SK-N-SH treated with all-trans-retinoic acid at 6 μM for 48 hours (cell line): ENCODE measurements at regions not wholly inside any gene's neighbourhood (a gene's known extent, or its start where the extent isn't known, plus 50 kb on each side); places are given as distances from the start of the nearest gene placed in this dataset.

Experiments used
- ARNTL ChIP-seq: fragments of 450-650 bp; formaldehyde crosslinking; IDR thresholded peaks from 2 replicates; pipeline ENCODE4 v1.5.0; 2020; ENCODE audit warnings: low read depth, mild to moderate bottlenecking, moderate library complexity, borderline replicate concordance
- BACH2 ChIP-seq: fragments of 250-450 bp; sonication (Bioruptor Pico); IDR thresholded peaks from 2 replicates; pipeline ENCODE4 v1.9.0; 2021; ENCODE audit warnings: mild to moderate bottlenecking, borderline replicate concordance
- CSRNP3 ChIP-seq: fragments of 250-450 bp; sonication (Bioruptor Pico); IDR thresholded peaks from 2 replicates; pipeline ENCODE4 v1.5.1; 2021; ENCODE audit warnings: mild to moderate bottlenecking, moderate library complexity
- ESRRG ChIP-seq: fragments of 250-450 bp; sonication (Bioruptor Pico); IDR thresholded peaks from 2 replicates; pipeline ENCODE4 v1.6.1; 2021; ENCODE audit warnings: mild to moderate bottlenecking
- OSR1 ChIP-seq: fragments of 250-450 bp; sonication (Bioruptor Pico); IDR thresholded peaks from 2 replicates; pipeline ENCODE4 v1.8.0; 2022; ENCODE audit warnings: moderate library complexity, mild to moderate bottlenecking, inconsistent platforms
- RARB ChIP-seq: fragments of 250-450 bp; sonication (Bioruptor Pico); IDR thresholded peaks from 2 replicates; pipeline ENCODE4 v1.8.0; 2021; ENCODE audit warnings: mild to moderate bottlenecking, moderate library complexity
- TCF4 ChIP-seq: fragments of 250-450 bp; sonication (Bioruptor Pico); IDR thresholded peaks from 2 replicates; pipeline ENCODE4 v1.8.0; 2021; ENCODE audit warnings: mild to moderate bottlenecking, moderate library complexity, borderline replicate concordance
- TOX ChIP-seq: fragments of 250-450 bp; sonication (Bioruptor Pico); IDR thresholded peaks from 2 replicates; pipeline ENCODE4 v1.8.0; 2021; ENCODE audit warnings: mild to moderate bottlenecking, moderate library complexity, borderline replicate concordance
- ZC3H10 ChIP-seq: fragments of 250-450 bp; sonication (Bioruptor Pico); IDR thresholded peaks from 2 replicates; pipeline ENCODE4 v1.5.1; 2021; ENCODE audit warnings: mild to moderate bottlenecking, moderate library complexity
- ZFP3 ChIP-seq: fragments of 250-450 bp; sonication (Bioruptor Pico); IDR thresholded peaks from 2 replicates; pipeline ENCODE4 v1.5.0; 2020; ENCODE audit warnings: mild to moderate bottlenecking, moderate library complexity
- ZNF565 ChIP-seq: fragments of 450-650 bp; formaldehyde crosslinking; conservative IDR thresholded peaks from 2 replicates; pipeline ENCODE4 v1.5.0; 2020; ENCODE audit warnings: low read depth, mild to moderate bottlenecking, moderate library complexity
- ZNF8 ChIP-seq: fragments of 450-650 bp; formaldehyde crosslinking; IDR thresholded peaks from 2 replicates; pipeline ENCODE4 v1.5.0; 2020; ENCODE audit warnings: mild to moderate bottlenecking, moderate library complexity
- TF ChIP-seq, protein P1 (sequence below): fragments of 250-450 bp; sonication (Bioruptor Pico); IDR thresholded peaks from 2 replicates; pipeline ENCODE4 v1.8.0; 2020; ENCODE audit warnings: mild to moderate bottlenecking, moderate library complexity, borderline replicate concordance

DNA sequence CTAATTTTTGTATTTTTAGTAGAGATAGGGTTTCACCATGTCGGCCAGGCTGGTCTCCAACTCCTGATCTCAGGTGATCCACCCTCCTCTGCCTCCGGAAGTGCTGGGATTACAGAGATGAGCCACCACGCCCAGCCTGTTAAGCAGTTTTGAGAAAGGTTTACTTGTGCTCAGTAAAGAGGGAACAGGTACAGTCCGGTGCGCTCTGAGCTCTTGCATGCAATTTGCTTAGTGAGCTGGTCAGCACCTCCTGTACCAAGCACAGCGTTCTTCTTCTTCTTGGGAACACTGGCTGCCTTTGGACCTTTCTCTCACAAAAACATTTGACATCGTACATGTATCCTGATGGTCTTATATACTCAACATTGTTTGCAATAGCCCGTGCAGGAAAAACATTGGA is 118.3 kb downstream of the AKR1D1 start:
- TF ChIP-seq ZNF8 (CRISPR knock-in tag) = no peak
- no peak for TF ChIP-seq OSR1 (CRISPR knock-in tag)
- TF ChIP-seq TOX (CRISPR knock-in tag) = no peak
- no peak for TF ChIP-seq RARB (CRISPR knock-in tag)
- TF ChIP-seq, protein P1, sequence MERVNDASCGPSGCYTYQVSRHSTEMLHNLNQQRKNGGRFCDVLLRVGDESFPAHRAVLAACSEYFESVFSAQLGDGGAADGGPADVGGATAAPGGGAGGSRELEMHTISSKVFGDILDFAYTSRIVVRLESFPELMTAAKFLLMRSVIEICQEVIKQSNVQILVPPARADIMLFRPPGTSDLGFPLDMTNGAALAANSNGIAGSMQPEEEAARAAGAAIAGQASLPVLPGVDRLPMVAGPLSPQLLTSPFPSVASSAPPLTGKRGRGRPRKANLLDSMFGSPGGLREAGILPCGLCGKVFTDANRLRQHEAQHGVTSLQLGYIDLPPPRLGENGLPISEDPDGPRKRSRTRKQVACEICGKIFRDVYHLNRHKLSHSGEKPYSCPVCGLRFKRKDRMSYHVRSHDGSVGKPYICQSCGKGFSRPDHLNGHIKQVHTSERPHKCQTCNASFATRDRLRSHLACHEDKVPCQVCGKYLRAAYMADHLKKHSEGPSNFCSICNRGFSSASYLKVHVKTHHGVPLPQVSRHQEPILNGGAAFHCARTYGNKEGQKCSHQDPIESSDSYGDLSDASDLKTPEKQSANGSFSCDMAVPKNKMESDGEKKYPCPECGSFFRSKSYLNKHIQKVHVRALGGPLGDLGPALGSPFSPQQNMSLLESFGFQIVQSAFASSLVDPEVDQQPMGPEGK (CRISPR knock-in tag) = no peak
- no peak for TF ChIP-seq BACH2 (CRISPR knock-in tag)
- TF ChIP-seq TCF4 (CRISPR knock-in tag) = no peak
- no peak for TF ChIP-seq ZNF565
- TF ChIP-seq ARNTL = no peak
- TF ChIP-seq ZFP3 (CRISPR knock-in tag) = no peak
- TF ChIP-seq CSRNP3 (CRISPR knock-in tag) = no peak
- TF ChIP-seq ZC3H10 (CRISPR knock-in tag) = no peak
- TF ChIP-seq ESRRG (CRISPR knock-in tag) = no peak
